Activated CD4-positive, alpha-beta T cell treated with anti-CD3 and anti-CD28 coated beads, Interleukin-2, amount 10 ng/mL, durations not matched to agents 7 days and 5 days (primary cell): ENCODE measurements at regions not wholly inside any gene's neighbourhood (a gene's known extent, or its start where the extent isn't known, plus 50 kb on each side); places are given as distances from the start of the nearest gene placed in this dataset.

ENCODE experiments used
- CTCF ChIA-PET: fragments of 350-600 bp; sonication (Branson Sonifier 250); formaldehyde crosslinking; loops from one replicate; lab custom pipeline; 2021; ENCODE audit warnings: antibody characterized with exemption; lab: Charles Lee
- POLR2A ChIA-PET: fragments of 350-600 bp; sonication (Branson Sonifier 250); formaldehyde crosslinking; loops from one replicate; lab custom pipeline; 2021; ENCODE audit warnings: antibody characterized with exemption; lab: Charles Lee
- DNase-seq: peaks from one replicate; pipeline ENCODE4 v3.0.0-alpha.2; 2020
- H3K27ac Mint-ChIP-seq: one replicate; pipeline ENCODE4 v1.8.0; 2021; ENCODE audit warnings: mild to moderate bottlenecking, moderate library complexity, mixed read lengths
- H3K27me3 Mint-ChIP-seq: one replicate; pipeline ENCODE4 v1.8.0; 2021; ENCODE audit warnings: mixed read lengths
- H3K36me3 Mint-ChIP-seq: one replicate; pipeline ENCODE4 v1.8.0; 2021; ENCODE audit warnings: low read depth, mixed read lengths
- H3K4me1 Mint-ChIP-seq: one replicate; pipeline ENCODE4 v1.8.0; 2021; ENCODE audit warnings: mixed read lengths
- H3K4me3 Mint-ChIP-seq: one replicate; pipeline ENCODE4 v1.8.0; 2021; ENCODE audit warnings: mild to moderate bottlenecking, moderate library complexity, mixed read lengths
- H3K9me3 Mint-ChIP-seq: one replicate; pipeline ENCODE4 v1.8.0; 2021; ENCODE audit warnings: mixed read lengths

DNA sequence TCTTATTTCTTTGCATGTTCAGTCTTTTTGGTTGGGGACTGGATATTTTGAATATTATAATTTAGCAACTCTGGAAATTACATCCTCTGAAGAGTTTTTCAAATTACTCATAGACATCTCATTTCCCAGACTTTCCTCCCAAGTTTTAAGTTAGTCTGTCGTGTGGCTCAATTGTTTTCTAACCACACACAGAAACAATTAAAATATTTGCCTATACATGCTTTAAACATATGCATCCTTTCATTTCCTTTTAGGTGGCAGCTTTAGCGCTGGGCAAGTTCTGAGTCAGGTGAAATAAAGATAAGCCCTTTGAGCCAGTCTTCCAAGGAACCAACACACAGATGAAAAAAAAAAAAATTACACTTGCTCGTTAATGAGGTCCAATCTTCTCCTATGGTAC, 307.0 kb upstream of the SPOCK3 start:
- Mint-ChIP-seq H3K9me3 (peaks cover 4% of the 10 kb centered on the region), H3K4me1 (no peaks in the 10 kb centered on the region), H3K4me3 (no peak overlapping the region), H3K36me3 (no peaks in the 10 kb centered on the region), H3K27me3 (no peaks in the 10 kb centered on the region), H3K27ac (no peak overlapping the region)
- DNase-seq, result no peak
- POLR2A ChIA-PET, result no interaction called here
- CTCF ChIA-PET, result no interaction called here

GRCh38 chr4:167544391-167544790, 310.1 kb upstream of the SPOCK3 start:
- POLR2A ChIA-PET, result no interaction called here
- Mint-ChIP-seq H3K27me3 (no peaks in the 10 kb centered on the region), H3K4me3 (no peak overlapping the region), H3K4me1 (no peaks in the 10 kb centered on the region), H3K27ac (no peak overlapping the region), H3K9me3 (peaks cover 8% of the 10 kb centered on the region), H3K36me3 (no peaks in the 10 kb centered on the region)
- CTCF ChIA-PET, result no interaction called here
- no peak for DNase-seq

GRCh38 chr4:167550021-167550420, 315.7 kb upstream of the SPOCK3 start:
- Mint-ChIP-seq H3K27me3 (no peaks in the 10 kb centered on the region), H3K4me3 (no peak overlapping the region), H3K27ac (no peak overlapping the region), H3K36me3 (no peaks in the 10 kb centered on the region), H3K9me3 (peaks cover 5% of the 10 kb centered on the region), H3K4me1 (no peaks in the 10 kb centered on the region)
- POLR2A ChIA-PET, result no interaction called here
- CTCF ChIA-PET, result no interaction called here
- DNase-seq, result no peak

GRCh38 chr4:167555338-167556022, 321.2 kb upstream of the SPOCK3 start:
- H3K4me1 Mint-ChIP-seq, result no peaks in the 10 kb centered on the region
- ChIA-PET CTCF (no interaction called here), POLR2A (no interaction called here)
- no peaks in the 10 kb centered on the region for H3K36me3 Mint-ChIP-seq
- peaks cover 7% of the 10 kb centered on the region for H3K9me3 Mint-ChIP-seq
- DNase-seq, result no peak
- no peaks in the 10 kb centered on the region for H3K27me3 Mint-ChIP-seq
- H3K27ac Mint-ChIP-seq, result no peak overlapping the region
- H3K4me3 Mint-ChIP-seq, result no peak overlapping the region

DNA sequence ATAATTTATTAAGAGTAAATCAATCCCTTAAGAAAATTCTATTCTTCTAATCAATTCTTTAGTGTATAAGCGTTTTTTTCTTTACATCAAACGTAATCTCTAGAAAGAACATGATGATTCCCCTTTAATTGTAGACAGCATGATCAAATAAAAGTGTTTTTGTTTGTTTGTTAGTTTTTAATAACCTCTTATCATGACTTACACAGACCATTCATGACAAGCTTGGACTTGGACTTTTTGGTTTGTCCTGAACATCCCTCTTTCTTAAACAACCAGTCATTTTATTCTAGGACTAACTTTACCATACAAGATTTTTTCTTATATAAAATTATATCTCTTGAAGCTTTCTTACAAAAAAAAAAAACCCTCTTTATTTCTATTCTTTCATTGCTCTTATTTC, 344.6 kb upstream of the SPOCK3 start:
- no peak overlapping the region for H3K4me3 Mint-ChIP-seq
- no peaks in the 10 kb centered on the region for H3K4me1 Mint-ChIP-seq
- DNase-seq, result no peak
- POLR2A ChIA-PET, result no interaction called here
- no peak overlapping the region for H3K27ac Mint-ChIP-seq
- peaks cover 10% of the 10 kb centered on the region for H3K9me3 Mint-ChIP-seq
- no peaks in the 10 kb centered on the region for H3K36me3 Mint-ChIP-seq
- CTCF ChIA-PET, result no interaction called here
- no peaks in the 10 kb centered on the region for H3K27me3 Mint-ChIP-seq

DNA sequence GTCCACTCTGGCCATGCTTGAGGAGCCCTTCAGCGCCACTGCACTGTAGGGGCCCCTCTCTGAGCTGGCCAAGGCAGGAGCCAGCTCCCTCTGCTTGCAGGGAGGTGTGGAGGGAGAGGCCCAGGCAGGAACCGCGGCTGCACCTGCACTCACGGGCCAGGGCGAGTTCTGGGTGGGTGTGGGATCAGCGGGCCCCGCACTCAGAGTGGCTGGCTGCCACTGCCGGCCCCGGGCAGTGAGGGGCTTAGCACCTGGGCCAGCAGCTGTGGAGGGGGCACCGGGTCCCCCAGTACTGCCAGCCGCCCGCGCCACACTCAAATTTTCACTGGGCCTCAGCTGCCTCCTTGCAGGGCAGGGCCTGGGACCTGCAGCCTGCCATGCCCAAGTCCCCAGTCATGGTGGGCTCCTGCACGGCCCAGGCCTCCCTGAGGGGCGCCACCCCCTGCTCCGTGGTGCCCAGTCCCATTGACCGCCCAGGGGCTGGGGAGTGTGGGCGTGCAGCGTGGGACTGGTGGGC, 347.2 kb upstream of the SPOCK3 start:
- Mint-ChIP-seq H3K9me3 (peaks cover 10% of the 10 kb centered on the region), H3K36me3 (no peaks in the 10 kb centered on the region), H3K27ac (no peak overlapping the region), H3K4me1 (no peaks in the 10 kb centered on the region), H3K4me3 (no peak overlapping the region), H3K27me3 (no peaks in the 10 kb centered on the region)
- DNase-seq, result no peak
- CTCF ChIA-PET, result no interaction called here
- POLR2A ChIA-PET, result no interaction called here

DNA sequence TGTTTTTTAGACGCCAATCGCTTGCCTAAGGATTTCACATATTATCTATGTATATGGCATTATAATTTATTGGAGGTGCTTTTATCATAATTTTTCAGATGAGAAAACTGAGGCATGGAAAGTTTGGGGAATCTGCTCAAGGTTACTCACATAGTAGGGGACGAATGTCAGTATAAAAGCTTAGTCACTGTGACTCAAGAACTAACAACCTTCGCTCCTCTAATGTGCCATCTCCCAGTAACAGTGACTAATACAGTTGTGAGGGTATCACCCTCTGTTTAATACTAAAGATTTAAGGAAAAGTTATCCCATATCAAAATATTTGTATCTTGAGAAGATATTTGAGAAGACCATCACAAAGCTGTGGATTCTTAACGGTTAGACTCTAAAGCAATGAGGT, 353.1 kb upstream of the SPOCK3 start:
- ChIA-PET POLR2A (no interaction called here), CTCF (no interaction called here)
- no peaks in the 10 kb centered on the region for H3K27me3 Mint-ChIP-seq
- H3K9me3 Mint-ChIP-seq, result peaks cover 2% of the 10 kb centered on the region
- no peaks in the 10 kb centered on the region for H3K36me3 Mint-ChIP-seq
- H3K4me3 Mint-ChIP-seq, result no peak overlapping the region
- no peaks in the 10 kb centered on the region for H3K4me1 Mint-ChIP-seq
- no peak for DNase-seq
- H3K27ac Mint-ChIP-seq, result no peak overlapping the region

GRCh38 chr4:167595898-167596297, 361.6 kb upstream of the SPOCK3 start:
- DNase-seq, result no peak
- Mint-ChIP-seq H3K4me1 (no peaks in the 10 kb centered on the region), H3K9me3 (peaks cover 2% of the 10 kb centered on the region), H3K27me3 (no peaks in the 10 kb centered on the region), H3K27ac (no peak overlapping the region), H3K36me3 (no peaks in the 10 kb centered on the region), H3K4me3 (no peak overlapping the region)
- CTCF ChIA-PET, result no interaction called here
- POLR2A ChIA-PET, result no interaction called here

DNA sequence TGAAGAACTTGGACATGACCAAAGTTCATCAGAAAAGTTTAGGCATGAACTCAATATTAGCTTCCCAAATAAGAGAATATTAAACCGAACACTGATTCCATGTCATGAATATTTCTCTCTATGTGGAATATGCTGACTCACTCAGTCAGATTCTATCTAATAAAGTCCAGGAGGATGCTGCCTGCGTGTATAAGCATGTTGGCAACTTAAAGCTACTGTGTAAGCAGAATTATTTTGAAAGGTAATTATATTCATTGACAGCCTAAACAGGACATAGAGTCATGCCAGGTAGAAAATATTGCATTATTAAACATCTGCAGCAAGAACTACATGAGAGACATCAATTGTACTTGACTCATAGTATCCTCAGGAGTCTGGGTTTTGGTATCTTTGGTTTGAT, 367.9 kb upstream of the SPOCK3 start:
- Mint-ChIP-seq H3K27ac (no peak overlapping the region), H3K4me3 (no peak overlapping the region), H3K36me3 (no peaks in the 10 kb centered on the region), H3K4me1 (no peaks in the 10 kb centered on the region), H3K9me3 (no peaks in the 10 kb centered on the region), H3K27me3 (no peaks in the 10 kb centered on the region)
- ChIA-PET POLR2A (no interaction called here), CTCF (no interaction called here)
- DNase-seq, result no peak

DNA sequence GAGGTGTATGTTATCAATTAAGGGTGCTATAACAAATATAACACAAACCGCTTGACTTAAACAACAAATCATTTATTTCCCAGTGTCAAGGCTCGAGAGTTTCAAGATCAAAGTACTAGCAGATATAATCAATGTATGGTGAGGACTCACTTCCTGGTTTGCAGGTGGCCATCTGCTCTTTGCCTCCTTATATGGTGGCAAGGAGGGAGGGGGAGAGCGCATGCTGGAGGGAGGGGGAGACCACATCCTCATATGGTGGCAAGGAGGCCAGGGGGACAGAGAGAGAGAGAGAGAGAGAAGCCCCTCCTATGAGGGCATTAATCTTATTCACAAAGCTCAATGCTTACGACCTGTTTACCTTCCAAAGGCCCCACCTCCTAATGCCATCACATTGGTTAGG, 372.3 kb upstream of the SPOCK3 start:
- Mint-ChIP-seq H3K27ac (no peak overlapping the region), H3K36me3 (no peaks in the 10 kb centered on the region), H3K4me1 (no peaks in the 10 kb centered on the region), H3K27me3 (no peaks in the 10 kb centered on the region), H3K9me3 (no peaks in the 10 kb centered on the region), H3K4me3 (no peak overlapping the region)
- POLR2A ChIA-PET, result no interaction called here
- CTCF ChIA-PET, result no interaction called here
- no peak for DNase-seq

DNA sequence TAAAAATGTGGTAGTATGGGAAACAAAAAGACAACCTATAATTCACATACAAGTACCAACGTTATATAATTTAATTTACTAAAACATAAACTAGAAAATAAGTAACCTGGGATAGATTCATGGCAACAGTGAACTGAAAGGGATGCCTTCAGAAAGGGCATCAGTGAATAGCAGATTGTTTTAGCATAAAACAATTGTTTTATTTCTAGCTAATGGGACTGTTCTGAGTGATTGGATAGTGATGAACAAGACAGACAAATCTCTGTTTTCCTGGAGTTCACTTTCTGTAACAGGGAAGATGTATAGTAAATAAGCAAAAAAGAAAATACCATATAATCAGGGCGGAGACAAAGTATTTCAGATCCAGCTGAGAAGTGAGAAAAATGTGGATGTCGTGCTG, 379.1 kb upstream of the SPOCK3 start:
- no peaks in the 10 kb centered on the region for H3K9me3 Mint-ChIP-seq
- no peaks in the 10 kb centered on the region for H3K36me3 Mint-ChIP-seq
- DNase-seq, result no peak
- POLR2A ChIA-PET, result no interaction called here
- no peaks in the 10 kb centered on the region for H3K27me3 Mint-ChIP-seq
- no peak overlapping the region for H3K4me3 Mint-ChIP-seq
- CTCF ChIA-PET, result no interaction called here
- H3K4me1 Mint-ChIP-seq, result no peaks in the 10 kb centered on the region
- H3K27ac Mint-ChIP-seq, result no peak overlapping the region

- CTCF ChIA-PET, result no interaction called here
- Mint-ChIP-seq H3K4me3 (no peak overlapping the region), H3K27ac (no peak overlapping the region)
Observed at GRCh38 chr4:167614866-167615265, 380.6 kb upstream of the SPOCK3 start.

DNA sequence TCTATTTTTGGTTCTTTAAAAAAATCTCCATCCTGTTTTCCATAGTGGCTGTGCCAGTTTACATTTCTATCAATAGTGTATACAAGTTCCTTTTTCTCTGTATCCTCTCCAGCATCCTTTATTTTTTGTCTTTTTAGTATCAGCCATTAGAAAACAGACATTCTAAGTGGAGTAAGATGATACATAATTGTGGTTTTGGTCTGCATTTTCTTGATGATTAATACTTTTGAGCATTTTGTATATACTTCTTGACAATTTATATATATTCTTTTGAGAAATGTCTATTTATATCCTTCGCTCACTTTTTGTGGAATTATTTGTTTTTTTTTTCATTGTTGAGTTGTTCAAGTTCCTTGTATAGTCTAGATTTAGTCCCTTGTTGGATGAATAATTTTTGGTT, 382.2 kb upstream of the SPOCK3 start:
- no peaks in the 10 kb centered on the region for H3K36me3 Mint-ChIP-seq
- POLR2A ChIA-PET, result no interaction called here
- no peaks in the 10 kb centered on the region for H3K9me3 Mint-ChIP-seq
- H3K27ac Mint-ChIP-seq, result no peak overlapping the region
- CTCF ChIA-PET, result no interaction called here
- H3K4me3 Mint-ChIP-seq, result no peak overlapping the region
- H3K27me3 Mint-ChIP-seq, result no peaks in the 10 kb centered on the region
- H3K4me1 Mint-ChIP-seq, result no peaks in the 10 kb centered on the region
- no peak for DNase-seq

More at GRCh38 chr4:167614866-167615265, 380.6 kb upstream of the SPOCK3 start:
- no peaks in the 10 kb centered on the region for H3K4me1 Mint-ChIP-seq
- no peaks in the 10 kb centered on the region for H3K36me3 Mint-ChIP-seq
- POLR2A ChIA-PET, result no interaction called here
- no peaks in the 10 kb centered on the region for H3K27me3 Mint-ChIP-seq
- DNase-seq, result no peak
- H3K9me3 Mint-ChIP-seq, result no peaks in the 10 kb centered on the region
